Muscle of arm (tissue), 1 donor: ENCODE measurements at regions not wholly inside any gene's neighbourhood (a gene's known extent, or its start where the extent isn't known, plus 50 kb on each side); places are given as distances from the start of the nearest gene placed in this dataset.
"Not testable (repeated sequence)": the region's sequence is repeated elsewhere in the genome, so short reads cannot be mapped to it uniquely, and the experiment has no call there.

ENCODE experiments used
- DNase-seq: peaks from one replicate; pipeline ENCODE4 v3.0.0-alpha.2; 2013

DNA sequence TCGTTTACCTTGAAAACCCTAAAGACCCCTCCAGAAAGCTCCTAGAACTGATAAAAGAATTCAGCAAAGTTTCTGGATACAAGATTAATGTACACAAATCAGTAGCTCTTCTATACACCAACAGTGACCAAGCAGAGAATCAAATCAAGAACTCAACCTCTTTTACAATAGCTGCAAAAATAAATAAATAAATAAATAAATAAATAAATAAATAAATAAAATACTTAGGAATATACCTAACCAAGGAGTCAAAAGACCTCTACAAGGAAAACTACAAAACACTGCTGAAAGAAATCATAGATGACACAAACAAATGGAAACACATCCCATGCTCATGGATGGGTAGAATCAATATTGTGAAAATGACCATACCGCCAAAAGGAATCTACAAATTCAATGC lies 186.8 kb upstream of the EOLA2 start:
- not testable (repeated sequence) for DNase-seq

DNA sequence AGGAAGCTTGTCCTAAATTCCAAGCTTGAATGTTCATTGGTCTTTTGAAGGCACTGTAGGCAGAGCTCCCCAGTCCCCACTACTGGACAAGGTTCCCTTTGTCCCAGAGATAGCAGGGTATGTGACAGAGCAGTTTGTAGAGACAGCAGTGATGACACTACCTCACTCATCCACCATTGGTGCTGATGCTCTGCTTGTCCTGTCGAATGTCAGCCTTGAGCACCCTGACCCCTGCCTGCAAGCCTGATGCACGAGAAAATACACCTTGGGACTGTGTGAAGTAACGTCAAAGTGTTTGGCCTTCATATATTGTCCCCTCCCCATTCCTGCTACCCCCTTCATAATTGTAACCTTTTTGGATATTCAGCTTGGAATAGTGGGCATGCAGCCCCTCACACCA lies 188.9 kb upstream of the EOLA2 start:
- no peak for DNase-seq

DNA sequence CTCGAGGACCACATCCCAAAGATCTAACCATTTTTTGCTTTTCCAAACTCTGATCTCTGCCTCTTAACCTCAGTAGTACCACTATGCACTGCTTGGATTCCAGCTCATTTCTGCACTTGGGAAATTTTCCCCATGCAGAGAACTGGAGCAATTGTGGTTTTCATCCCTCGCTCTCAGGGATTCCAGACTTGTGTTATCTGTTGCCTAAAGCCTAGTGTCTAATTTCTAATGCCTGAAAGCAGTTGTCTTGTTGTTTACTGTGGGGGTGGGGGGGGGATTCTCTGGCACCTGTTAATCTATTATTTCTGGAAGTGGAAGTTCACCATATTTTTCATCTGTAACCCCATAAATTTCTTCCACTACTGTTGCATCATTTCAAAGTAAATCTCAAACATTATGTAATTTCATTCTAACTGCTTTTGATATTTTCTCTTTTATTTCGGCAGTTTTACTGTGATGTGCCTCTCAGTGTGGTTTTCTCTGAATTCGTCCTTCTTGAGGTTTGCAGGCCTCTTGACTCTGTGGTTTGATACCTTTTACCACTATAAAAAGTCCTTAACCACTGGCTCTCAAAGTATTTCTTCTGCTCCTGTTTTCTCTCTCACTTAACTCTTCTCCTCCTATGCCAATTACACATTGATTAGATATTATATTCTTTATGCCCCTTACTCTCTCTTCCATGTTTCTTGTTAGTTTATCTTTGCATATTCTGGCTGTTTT lies 205.6 kb upstream of the EOLA2 start:
- DNase-seq, result no peak

DNA sequence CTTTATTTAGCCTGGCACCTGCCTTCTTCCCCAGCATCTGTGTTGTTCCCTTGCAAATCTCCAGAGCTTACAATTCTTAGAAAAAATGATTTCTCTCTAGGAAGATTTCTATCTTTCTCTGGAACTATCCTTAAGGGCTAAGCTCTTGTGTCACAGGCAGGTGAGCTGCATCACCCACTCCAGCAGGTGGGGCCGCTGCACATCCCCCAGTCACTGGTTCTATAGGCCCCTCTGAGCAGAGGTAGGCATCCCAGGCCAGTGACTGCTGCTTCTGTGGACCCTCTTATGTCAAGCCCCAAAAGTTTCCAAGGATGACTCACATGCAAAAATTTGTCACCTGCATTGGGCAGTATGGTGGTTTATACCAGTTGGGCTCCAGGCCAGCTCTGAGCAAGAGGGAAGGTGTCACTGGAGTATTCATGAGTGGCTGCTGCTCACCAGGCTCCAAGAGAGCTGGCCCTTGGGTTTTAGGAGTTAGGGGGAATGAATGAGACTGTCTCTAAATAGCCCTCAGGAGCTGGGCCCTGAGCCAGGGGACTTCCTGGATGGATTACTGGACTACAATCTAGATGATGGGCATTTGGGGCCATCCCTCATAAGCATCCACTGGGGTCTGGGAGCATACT lies 208.1 kb upstream of the EOLA2 start:
- DNase-seq, result no peak

DNA sequence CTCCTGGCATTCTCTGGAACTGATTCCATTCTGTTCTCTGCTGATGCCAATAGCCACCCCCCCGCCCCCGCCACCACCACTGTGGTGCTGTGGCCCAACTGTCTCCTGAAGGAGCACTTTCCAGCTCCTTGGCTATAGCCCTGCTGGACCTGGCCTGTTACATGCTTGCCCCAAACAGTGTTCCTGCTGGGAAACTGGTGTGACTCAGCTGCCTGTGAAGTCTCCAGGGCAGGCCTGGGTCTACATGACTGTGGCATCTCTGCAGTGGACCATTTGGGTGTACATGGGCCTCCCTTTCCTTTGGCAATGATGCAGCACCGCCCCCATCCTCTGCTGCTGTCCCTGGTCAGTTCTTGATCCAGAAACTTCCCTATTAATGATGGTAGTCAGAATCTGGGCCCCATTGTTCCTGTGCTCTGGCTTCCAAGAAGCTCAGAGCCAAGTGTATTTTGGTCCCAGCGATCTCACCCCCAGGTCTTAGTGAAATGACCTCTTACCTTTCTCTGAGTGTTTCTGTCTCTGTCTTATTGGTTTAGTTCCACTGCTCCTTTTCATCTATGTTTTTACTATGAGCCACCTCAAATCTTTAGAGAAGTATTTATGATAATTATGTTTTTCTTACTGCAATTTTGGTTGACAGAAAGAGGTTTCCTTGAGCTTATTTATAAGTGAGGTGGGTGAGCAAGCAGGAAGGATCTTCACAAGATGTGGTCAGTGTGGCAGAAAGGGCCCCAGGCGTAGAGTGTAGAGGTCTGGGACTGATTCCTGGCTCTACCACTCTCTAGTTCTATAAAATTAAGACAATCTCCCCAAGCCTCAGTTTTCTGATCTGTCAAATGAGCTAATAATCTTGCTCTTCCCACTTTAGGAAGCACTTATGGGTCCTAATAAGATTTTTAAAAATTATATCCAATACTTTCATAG lies 210.7 kb upstream of the EOLA2 start:
- no peak for DNase-seq

DNA sequence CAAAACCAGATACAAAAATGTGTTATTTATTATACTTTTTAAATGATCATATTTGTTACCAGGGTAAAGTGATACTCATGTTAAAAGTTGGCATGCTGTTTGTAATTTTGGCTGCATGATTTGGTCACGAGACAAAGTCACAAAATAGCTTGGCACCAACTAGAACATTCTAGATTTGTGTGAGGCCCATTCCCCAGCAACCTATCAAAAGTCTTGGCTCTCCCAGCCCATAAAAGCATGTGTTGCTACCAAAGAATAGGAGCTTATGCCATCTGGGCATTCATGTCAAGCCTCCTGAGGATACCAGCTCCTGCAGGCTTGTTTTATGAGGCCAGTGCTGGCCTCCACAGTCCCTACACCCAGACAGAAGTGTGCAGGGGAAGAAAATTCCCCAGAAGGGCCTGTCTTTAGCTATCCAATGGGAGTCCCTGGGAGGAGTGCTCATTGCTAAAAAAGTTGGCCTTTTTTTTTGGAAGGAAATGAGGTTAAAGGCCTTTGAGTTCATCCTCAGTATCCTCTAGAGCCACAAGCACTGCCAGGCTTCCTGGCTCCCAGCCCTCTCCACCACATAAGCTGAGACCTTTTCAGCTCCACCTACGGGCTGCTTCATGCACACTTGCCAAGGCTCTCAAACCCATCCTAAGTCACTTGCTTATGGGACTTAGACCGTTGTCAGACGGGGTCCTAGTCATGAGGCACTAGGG lies 211.9 kb upstream of the EOLA2 start:
- no peak for DNase-seq

DNA sequence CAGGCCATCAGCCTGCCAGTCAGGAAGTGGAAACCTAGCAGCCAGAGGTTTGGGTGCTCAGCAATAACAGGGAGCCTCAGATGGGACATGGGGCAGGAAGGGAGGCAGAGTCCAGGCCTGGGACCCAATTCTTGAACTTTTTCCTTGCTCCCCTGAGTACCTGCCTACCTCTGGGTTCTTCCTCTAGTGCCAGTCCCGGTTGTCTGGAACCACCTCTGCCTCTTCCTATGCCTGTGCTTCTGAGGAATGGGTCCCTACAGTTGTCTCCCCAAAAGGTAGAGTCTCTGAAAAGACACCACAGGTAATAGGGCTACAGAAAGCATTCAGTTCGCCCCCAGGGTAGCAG lies 212.4 kb upstream of the MAMLD1 start:
- no peak for DNase-seq

DNA sequence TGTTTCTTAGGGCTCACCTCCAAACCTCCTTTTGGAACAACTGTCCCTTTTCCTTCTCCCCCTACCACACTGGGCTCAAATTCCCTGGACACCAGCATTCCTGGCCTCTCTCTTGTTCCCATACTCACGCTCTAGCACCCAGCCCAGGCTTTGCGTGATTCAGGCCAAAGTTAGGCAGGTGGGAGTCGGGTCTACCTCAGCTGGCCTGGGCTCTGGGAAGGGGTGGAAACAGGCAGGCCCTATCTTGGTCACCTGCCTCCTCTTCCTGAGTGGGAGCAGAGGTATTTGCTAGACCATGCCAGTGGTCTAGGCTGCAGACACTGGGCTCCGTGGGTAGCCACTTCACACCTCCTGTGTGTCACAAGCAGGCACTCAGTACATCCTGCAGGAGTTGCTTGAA lies 211.1 kb upstream of the MAMLD1 start:
- DNase-seq, result no peak

DNA sequence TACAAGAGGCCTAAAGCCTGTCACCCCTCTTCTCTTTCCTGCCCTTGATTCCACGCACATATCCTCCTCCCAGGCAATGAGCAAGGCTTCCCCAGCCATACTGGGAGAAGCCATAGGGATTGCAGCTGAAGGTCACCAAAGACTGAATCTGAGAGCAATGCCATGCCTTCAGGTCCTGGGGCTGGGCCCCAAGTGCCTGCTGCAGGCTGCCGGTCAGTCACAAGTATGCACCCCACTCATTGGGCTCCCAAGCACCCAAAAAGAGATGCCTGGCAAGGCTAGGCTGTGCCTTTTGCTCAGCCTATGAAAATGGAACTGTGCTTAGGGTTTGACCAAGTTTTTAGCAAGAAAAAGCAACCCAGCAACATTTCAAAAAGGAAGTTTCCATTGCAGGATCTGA lies 210.6 kb upstream of the MAMLD1 start:
- DNase-seq, result no peak

DNA sequence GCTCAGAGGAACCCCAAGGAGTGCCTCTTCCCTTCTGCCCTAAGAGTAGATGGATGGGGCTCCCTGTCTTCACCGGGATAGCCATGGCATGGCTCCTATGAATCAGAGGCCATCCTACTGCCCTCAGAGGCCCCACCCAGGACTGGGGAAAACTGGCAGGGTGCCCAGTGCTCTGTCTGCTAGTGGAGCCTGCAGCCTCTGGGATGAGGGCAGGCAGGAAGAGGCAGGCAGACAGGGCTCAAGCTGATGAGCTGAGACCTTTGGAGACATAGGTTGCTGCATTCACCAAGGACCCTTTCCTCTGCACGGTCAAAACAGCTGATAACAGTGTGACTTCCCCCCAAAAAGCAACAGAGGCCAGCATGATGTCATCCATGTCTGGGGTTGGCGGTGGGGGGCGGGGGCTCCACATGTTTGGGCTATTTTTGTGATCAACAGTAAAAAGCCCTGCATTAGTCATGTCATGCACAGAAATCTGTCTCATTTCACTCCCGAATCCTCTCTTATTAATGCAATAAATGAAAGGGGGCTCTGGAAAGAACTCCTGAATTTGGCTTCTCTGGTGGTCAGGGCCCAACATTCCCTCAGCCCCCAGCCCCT lies 207.6 kb upstream of the MAMLD1 start:
- no peak for DNase-seq

DNA sequence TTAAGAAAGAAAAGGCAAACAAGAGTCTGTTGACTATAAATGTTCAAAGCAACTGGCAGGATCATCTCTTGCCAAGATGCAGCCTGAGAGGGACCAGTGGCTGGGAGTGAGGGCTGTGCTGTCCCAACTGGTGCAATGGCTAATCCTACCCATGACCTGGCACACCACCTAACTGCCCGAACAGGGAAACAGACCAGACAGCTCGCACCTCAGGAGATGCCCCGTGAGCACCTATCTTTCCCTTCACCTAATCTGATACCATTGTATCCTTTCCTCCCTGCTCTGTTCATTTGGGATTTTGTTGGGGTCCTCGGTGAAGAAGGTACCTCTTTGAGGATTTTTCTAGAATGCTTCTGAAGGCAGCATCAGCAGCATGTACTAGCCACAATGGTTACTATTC lies 206.5 kb upstream of the MAMLD1 start:
- no peak for DNase-seq

DNA sequence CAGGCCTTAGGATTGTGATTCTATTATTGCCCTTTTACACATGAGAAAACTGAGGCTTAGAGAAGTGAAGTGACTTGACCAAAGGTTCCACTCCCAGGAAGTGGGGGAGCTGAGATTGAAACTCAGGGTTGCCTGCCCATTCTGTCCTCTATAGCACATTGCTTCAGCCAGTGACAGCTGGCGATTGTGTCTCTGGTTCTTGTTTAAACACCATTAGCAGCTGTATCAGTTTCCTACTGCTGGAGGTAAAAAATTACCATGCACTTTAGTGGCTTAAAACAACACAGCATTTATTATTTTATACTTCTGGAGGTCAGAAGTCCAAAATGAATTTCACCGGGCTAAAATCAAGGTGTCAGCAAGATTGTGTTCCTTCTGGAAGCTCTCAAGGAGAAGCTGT lies 205.8 kb upstream of the MAMLD1 start:
- no peak for DNase-seq

DNA sequence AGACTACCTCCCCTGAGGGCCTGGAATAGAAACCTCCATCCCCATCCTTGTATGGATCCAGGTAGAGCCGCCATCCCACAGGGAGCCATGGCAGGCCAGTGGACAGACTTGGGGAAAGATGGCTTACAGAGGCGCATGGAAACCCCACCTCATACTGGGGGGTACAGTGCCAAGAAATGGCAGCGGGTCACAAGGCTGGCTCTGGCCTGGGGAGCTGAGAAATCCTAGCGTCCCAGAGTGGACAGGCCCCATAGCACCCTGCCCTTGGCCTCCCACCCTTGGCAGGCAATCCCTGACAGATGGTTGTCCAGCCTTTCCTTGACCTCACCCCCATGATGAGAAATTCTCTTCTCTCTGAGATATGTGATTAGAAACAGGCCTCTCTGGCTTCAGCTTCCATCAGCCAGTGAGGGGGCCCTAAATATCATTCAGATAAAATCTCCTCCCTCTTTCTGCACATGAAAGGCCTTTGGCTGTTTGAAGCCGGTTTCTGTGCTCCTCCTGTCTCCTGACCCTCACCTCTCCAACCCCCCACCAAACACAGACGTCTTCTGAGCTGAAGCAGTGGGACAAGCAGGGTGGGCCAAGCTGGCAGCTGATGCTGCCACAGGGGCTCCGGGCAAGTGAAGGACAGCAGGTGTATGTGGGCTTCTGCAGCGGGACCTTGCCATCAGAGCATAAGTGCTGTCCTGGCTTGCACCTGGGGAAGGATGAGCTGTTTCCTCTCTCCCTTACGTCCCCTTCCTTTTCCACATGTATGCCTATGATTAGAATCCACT lies 204.4 kb upstream of the MAMLD1 start:
- DNase-seq, result no peak

DNA sequence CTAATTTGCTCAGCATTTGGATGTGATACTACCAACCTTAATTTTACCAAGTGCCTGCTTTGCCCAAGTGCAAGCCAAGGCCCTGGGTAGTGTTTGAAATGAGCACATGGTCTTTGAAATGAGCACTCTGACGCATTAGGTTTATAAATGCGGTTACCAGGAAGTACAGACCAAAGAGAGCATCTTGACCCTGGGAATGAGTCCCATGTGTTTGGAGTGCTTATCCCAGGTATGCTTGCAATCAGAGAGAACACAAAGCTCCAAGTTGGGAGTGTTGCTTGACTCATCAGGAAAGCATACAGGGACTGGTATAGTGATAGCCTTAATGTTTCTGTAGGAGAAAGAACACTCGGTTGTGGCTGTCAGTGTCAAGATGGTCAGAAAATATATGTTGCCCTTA lies 203.6 kb upstream of the MAMLD1 start:
- DNase-seq, result no peak

DNA sequence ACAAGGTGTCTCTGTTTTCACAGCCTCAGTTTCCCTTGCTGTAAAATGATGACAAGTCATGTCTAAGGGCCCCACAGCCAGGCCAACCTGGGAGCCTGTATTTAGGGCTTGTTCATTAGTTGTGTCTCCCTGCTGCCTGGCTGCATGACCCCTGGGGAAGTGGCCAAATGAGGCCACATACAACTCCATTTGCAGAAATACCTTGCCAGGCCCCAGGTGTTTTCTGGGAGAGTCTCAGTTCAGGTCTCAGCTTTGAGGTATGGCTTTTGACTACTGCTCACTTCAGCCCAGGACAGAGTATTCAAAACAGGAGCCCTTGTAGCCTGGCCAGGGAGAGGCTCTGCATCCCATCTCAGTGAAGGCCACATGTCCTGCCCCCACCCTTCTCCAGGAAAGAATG lies 202.5 kb upstream of the MAMLD1 start:
- no peak for DNase-seq

DNA sequence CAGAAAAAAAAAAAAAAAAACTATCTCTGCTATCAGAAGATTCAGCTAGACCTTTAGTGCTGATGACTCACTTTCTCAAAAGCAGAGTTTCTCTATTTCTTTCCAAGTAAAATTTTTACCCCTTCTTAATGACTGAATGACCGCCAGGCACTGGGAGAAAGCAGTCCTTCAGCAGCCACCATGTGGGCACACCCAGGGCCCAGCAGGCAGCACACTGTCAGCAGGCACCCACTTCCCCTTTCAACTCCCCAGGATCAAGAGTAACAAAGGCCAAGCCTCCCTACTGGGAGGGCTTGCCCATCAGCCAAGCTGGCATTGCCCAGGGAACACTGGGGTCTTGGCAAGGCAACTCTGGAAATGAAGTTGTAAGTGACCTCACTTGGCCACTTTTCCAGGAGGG lies 201.9 kb upstream of the MAMLD1 start:
- DNase-seq, result no peak

DNA sequence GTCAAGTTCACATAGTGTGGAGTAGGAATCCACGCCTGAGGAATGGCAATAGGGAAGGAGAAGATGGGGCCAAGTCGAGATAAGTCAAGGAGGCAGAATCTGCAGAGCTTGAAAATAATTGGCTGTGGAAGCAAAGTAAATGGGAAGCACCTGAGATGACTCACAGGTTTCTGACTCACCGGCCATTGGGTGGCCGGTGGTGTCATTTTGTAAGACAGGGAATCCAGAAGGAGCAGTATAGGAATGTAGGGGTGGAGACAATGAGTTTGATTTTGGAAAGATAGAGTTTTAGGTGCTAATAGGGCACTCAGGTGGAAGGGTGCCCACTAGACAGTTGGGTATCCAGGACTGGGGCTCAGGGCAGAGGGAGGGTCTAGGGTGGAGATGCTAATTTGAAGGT lies 201.0 kb upstream of the MAMLD1 start:
- DNase-seq, result no peak

DNA sequence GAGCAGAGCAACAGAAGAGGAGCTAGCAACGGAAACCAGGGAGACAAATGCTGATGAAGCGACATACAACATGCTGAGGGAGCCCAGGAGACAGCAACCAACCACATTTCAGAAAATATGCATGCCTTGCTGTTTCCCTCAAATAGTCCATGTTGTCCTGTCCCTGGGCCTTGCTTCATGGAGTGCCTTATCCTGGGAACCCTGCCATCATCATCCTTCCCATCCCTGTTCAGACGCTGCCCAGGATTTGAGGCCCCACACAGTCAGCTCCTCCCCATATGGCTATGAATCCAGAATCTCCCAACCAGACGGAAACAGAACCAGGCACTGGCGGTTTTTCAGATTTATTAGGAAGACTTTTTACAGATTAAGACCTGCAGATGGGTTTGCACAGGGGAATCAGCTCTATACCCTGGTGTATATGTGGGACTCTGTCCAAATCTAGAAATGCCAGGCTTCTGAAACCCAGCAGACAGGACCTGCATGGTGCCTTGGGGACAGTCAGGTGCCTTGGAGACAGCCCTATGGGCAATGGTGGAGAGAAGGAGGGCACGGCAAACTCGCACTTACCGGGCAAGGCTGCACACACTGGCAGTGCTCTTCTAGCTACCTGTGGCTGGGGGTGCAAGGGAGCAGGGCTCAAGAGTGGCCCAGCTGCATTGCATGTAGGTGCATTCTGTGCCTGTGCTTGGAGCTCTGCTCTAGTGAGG lies 199.7 kb upstream of the MAMLD1 start:
- no peak for DNase-seq

DNA sequence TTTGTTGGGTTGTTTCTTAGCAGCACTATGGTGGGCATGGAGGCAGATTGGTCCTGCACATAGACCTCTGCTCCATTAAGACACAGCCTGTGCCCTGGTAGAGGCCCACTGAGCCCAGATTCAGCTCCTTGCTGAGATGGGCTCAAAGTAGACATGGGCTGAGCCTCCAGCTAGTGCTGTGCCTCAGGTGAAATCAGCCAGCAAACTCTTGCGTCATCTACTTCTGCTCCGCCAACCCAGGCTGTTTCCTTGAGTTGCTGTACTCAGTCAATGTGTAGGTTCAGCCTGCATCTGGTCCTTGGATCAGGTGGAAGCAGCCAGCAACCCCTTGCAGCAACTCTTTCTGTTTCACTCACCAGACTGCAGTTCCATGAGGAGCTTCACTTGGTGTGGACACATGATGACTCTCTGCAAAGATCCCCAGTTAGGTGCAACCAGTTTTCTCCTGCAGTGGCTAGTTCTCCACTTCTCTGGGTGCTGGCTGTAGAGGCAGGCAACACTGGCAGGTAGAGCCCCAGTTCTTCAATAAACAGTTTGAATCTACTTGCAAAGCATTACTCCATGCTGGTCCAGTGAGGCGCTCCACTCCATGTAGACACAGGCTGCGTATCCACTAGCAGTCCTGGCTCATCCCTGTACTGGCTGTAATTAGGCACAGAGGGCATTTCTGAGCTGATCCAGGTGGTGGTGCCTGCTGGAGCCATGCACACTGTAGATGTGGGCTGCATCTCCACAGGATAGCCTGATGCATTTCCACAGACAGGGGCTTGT lies 199.0 kb upstream of the MAMLD1 start:
- no peak for DNase-seq
